ENCODE measurements at regions not wholly inside any gene's neighbourhood (a gene's known extent, or its start where the extent isn't known, plus 50 kb on each side); places are given as distances from the start of the nearest gene placed in this dataset.

DNA sequence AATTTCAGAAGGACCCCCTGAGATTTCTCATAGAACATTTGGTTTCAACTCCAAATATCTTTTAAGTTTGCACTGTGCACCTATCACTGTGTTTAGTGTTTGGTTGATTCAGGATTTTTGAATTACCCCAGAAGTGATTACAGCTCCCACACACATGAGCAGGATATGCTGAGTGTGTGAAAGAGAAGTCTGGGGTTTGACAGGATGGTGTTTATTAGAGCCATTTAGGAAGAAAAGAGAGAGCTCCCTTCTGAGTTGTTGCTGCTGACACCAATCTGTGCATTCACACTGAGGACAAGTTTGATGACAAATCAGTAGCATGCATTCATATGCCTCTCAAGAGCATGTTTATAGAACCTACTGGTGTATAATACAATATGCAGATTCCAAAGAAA lies 118.1 kb downstream of the RPL22L1 start:
- no peak for DNase-seq

DNA sequence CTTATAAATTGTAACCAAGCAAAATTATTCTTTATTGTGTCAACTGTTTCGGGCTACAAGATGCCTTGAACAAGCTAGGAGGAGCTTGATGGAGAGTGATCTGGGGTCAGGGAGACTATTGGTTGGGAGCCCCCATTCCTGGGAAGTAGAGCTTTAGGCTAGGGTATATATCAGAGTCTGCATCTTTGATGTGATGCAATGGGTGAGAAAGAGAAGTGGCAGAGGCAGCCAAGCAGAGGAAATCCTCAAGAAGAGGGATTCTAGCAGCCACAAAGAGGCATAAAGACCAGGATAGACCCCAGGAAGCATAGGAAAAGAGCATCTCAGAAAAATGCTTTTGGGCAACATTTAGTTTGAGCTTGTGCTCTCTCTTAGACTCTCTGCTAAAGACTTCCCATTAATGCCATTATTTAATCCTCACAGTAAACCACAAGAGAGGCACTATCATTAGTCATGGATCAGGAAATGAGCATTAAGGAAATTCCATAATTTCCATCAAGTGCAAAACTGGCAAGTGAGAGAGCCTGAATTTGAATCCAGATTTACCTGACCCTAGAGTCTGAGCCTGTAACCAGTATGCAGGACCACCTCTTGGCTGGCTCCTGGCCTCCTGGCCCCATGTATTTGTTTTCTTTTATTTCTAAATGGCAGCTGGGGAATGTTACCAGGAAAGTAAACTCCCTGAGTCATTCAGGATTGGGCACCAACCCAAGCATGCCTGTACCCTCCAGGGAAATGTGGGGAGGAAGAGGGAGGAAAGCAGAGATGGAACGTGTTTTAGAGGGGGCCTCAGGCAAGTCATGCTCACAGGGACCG lies 118.7 kb downstream of the RPL22L1 start:
- peak; percentile 71 for DNase-seq

DNA sequence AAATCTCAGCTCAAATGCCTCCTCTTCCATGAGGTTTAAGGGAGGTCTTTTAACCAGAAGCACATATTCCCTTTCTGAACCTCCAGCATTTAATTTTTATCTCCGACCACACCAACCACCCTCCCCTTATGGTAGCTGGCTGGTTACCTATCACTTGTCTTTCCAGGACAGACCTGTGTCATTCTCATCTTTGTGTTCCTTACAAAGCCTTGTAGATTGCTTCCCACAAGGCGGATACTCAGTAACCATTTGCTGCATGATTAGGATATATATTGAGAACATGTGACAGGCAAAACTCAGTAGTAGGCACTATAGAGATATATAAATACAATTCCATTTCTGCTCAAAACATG lies 119.5 kb downstream of the RPL22L1 start:
- no peak for DNase-seq

DNA sequence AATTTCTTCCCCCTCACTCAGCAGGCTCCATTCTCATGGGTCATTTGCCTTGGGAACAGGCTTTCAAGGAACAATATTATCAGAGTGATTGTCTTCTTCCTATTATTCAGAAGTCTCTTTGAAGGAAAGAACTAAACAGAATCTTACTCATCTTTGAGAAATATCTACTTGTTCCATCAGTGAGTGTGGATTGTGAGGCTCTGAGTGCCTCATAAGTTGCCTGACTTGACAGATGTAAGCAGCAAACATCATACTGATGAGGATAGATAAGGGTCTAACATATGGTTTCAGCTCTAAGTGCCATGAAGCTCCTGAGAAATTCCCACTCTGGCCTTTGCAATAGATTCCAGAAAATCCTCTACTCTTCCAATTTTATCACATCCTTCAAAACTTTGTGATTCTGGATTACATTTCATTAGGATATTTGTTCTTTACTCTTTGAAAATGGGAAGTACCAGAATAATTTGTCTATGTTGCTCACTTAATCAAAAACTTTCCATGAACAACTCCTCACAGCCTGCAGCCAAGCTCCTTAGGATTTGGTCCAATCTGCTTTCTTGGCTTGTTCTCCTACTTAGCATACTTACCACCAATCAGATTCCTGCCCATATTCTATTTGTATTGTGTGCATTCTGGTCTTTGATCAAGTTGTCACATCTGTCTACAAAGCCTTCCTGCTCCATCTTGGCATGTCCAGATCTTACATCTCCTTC lies 120.1 kb downstream of the RPL22L1 start:
- DNase-seq = no peak

DNA sequence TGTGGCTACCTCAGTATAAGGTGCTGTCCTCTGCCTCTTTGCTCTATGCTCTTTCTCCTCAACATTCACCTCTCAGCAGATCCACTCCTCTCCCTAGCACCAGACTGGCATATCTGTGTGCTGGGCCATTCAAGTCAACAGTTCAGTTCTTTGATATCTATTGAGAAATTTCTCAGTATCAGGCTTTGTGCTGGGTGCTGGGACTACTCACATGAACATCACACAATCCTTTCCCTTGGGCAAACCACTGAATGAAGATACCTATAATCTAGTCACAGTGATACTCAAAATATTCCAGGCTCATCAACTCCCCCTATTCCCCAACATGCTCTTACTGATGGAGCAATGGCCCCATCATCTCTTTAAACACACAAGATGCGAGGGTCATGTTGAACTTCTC lies 120.8 kb downstream of the RPL22L1 start:
- no peak for DNase-seq

DNA sequence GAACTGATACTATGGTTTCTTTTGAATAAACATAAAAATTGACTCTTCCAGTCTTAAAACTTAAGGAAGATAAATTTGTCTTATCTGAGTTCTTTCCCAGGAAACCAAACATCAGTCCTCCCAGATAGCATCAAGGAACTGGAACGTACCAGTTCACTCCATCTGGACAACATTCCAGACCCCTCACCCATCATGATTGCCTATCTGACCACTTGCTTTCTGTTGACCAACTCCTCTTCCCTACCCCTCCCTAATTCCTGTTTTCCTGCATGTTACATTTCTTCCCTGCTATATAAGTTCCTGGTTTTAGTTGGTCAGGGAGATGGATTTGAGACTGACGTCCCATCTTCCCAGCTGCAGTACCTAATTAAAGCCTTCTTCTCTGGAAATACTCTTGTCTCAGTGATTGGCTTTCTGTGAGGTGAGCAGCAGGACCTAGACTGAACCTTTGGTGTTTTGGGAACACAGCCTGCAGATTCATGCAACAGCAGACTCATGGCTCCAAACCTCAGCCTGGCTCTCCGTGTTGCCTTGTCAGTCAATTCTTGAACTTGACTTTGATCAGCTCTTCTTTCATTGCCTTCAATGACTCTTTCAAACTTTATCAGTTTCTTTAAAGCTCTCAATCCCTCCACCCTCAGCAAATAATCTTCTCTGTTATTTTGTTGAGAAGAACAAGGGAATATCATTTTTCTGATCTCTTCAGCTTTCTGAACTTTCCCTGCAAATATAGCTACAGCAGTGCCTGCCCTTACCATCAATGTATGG lies 123.6 kb downstream of the RPL22L1 start:
- DNase-seq = no peak

DNA sequence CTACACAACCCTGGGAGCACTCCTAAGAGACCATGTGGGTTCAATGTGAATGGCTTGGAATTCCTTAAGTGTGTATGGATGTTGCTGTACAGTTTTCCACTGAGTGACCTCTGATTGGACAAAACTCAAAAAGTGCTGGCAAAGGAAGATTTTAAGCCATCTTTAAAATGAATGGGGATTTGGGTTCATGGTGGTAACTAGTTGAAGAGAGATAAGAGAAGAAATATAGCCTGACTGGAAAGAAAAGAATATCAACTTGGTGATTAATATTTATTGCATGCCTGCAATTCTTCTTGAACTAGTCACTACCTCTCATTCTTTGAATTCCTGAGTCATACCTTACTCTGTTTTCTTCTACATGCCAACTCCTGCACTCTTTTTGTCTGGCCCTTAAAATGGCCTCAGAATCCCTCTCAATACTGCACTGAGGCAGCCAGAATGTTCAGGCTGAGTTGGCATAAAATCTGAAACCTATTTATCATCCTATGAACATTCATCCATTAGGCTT lies 124.7 kb downstream of the RPL22L1 start:
- no peak for DNase-seq

DNA sequence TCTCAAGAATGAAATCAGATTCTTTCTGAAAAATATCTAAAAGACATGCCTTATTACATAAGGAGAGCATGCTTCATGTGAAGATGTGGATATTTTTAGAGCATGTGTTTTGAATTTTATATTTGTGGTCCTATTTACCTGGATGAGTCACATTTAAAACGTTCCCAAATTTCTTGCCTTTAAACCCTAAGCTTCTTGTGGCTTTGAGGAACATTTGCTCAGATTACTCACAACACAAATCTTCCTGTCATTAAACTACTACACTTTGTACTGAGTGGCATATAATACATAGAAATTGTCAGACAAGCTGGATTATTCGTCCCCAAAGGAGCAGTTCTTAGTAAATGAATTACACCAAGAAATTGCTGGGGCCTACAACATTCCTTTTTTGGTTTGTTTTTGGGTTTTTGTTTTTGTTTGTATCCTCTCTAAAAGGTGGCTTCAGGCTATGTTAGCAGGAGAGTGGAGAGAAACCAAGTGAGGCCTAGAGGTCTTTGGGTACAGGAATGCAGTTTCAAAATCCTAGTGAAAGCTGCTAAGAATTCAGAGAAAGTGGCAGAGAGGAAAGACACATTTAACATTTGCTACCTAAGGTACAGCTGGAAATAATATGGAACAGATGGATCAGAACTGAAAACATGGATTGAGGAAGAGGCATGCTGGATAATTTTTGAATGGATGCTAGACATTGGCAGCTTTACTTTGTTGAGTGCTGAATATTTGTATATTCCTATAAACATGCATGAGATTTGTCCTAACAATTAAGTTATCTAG lies 128.1 kb downstream of the RPL22L1 start:
- no peak for DNase-seq

DNA sequence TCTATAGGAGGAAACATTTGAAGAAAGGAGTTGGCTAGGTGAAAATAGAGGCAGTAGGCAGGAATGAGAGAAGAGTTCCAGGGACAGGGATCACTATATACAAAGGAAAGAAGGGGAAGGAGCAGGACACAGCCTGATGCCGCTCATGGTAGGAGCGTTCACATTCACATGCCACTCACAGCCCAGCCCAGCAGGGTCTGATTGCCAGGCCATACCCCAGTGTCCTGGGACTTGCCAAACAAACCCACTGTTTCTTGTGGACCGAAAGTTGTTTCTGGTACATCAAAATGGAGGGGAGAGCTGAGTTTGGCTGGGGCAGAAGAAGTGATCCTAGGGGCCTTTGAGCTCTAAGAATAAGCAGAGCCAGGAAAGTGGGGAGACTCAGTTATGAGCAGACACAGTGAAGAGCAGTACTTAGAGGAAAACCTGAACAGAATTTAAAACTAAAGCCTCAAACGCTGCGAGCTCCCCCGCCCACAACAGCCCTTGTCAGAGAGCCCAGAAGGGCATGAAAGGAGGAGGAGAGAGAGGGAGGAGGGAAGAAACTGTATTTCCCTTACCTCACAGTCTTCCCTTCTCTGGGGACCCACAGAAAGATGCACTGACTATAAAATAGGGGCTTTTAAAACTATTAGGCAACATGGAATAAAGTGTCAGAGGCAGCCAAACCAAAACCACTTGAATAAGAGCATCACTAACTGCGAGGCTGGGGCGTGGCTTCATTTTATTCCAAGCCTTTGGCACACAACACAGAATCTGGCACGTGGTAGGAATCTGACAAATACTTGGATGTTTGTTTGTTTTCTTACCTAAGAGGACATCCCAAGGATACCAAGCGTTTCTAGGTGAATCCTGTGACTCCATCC lies 129.0 kb downstream of the RPL22L1 start:
- DNase-seq = peak; percentile 83

DNA sequence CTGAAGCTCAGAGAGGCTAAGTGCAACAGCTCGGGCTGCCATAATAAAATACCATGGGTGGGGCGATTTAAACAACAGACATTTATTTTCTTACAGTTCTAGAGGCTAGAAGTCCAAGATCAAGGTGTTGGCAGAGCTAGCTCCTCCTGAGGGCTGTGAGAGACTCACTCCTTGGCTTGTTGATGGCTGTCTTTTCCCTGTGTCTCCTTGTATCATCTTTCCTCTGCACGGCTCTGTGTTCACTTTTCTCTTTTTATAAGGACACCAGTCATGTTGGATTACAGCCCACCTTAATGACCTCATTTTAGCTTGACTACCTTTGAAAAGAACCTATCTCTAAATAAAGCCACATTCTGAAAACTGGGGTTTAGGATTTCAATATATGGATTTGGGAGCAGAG lies 129.7 kb downstream of the RPL22L1 start:
- no peak for DNase-seq

DNA sequence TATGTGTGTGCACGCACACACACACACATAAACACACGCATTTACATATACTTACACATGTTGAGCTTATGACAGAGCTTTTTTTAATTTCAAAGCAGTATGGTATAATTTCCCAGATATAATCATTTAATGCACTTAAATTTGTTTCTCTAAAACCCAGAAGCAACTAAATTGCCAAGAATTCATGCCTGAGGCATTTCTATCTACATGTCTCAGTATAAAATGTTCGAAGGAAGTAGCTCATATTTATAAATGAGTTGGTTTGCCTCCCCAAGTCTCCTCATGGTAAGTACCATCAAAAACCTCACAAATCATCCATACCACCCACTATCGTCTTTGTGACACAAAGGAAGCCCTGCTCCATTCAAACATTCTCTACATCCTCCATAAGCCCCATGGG lies 130.6 kb downstream of the RPL22L1 start:
- no peak for DNase-seq

DNA sequence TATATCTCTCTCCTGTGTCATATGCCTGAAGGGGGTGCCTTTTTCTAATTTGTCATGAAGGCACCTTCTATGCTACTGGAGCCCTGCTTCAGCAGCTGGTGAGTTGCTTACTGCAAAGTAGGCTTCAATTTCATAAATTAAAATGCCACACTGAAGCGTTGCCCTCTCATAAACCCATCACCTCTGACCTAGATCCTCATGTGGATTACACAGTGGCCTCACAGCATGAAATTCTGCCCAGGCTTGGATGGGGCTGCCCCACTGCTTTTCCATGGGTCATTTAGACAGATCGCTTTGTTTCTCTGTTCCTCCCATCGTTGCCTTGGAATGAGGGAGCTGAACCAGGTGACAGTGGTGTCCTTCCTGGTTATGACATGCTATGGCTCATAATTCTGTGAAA lies 131.2 kb downstream of the RPL22L1 start:
- DNase-seq = no peak

DNA sequence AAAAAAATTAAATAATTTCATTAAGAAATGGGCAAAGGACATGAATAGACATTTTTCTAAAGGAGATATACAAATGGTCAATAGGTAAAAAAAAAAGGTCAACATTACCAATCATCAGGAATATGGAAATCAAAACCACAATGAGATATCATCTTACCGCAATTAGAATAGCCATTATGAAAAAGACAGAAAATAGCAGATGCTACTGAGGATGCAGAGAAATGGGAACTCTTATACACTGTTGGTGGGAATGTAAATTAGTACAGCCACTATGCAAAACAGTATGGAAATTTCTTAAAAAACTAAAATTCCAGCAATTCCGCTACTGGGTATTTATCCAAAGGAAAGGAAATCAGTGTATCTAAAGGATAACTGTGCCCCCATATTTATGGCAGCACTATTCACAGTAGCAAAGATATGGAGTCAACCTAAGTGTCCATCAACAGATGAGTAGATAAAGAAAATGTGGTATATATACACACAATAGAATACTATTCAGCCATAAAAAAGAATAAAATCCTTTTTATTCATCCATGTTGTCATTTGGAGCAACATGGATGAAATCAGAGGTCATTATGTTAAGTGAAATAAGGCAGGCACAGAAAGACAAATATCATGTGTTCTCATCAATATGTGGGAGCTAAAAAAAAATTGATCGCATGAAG lies 132.4 kb downstream of the RPL22L1 start:
- no peak for DNase-seq

DNA sequence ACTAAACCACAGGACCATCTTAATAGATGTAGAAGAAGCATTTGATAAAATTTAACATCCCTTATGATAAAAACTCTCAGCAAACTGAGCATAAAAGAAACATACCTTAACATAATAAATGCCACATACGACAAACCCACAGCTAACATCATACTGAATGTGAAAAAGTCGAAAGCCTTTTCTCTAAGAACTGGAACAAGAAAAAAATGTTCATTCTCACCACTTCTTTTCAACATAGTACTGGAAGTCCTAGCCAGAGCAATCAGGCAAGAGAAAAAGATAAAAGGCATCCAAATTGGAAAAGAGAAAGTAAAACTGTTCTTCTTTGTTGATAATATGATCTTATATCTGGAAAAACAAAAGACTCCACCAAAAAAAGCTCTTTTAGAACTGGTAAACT lies 134.2 kb downstream of the RPL22L1 start:
- no peak for DNase-seq

DNA sequence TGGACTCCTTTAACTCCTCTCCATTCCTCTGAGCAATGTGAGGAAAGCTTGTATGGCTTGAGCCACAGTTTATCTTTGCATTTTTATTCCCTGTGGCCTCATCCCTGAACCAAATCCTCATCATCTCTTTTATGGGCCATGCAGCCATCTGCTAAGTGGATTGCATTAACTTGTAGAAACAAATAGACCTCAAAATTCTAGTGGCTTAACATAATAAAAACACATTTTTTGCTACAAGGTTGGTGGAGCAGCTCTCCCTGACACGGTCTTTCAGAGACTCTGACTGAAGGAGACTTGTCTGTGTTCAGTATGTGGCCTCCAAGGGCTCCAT lies 135.3 kb downstream of the RPL22L1 start:
- peak; percentile 49 for DNase-seq

DNA sequence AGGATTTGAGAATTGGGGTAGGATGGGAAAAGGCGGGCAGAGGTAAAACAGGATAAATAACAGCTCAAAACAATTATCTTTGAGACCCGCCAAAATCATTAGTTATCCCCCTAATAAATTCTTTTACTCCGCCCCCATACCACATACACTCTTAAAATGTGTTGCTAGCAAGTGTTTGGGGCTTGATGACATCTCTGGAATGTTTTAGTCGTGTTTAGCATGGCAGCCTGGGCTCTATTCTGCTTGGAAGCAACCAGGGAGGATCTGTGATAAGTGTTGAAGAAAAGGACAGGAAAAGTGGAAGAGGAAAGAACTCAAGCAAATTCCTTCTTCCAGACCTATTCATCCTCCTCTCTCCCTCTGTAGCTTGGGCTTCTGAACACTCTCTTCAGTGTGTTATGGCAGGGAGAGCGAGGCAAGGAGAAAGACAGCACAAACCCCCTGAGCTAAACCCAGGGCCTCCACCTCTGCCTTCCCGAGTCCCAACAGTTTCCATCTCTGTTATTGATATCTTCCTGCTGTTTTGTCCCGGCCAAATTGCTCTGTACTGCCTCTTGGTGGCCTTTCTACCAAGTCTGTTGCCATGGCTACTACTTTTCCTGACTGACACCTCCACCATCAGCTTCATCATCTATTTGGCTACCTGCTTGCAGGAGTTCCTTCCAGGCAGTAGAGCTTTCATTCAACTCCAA lies 135.8 kb downstream of the RPL22L1 start:
- no peak for DNase-seq

DNA sequence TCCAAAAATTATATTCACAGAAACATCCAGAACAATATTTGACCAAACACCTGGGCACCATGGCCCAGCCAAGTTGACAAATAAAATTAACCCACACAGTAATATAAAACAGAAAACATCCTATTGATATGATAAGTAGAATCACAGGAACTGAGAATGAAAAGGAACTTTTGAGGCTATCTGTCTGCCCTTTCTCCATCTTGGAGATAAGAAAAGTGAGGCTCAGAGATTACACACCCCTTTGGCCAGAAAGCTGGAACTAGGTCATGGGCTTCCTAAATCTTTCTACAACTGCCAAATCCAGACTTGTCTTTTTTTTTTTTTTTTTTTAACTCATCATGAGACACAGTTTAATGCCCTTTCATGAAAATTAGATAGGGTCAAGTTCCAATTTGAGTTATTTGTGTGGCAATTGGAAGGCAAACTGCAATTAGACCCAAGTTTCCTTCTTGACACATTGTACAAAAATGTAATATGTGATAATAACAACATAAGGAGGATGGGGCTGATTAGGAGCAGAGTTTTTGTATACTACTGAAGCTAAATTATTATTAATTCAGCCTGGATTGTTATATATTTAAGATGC lies 137.2 kb downstream of the RPL22L1 start:
- no peak for DNase-seq

DNA sequence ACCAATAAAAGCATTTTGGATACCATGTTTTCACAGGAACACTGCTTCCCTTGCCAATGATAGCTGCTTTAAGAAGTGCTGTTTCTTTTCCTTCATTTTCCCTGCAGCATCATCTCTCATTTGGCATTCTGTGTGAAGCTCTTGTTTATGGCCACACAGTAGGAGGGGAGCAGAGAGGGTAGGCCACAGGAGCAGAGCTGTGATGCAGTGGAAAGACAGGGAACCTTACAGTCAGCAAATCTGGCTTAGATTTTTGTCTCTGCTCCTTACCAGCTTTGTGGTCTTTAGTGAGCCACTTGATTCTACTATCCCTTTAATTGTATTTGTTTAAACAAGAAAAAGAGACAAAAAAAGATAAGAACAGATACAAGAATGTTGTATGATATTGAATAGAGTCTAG lies 138.7 kb downstream of the RPL22L1 start:
- DNase-seq = no peak

DNA sequence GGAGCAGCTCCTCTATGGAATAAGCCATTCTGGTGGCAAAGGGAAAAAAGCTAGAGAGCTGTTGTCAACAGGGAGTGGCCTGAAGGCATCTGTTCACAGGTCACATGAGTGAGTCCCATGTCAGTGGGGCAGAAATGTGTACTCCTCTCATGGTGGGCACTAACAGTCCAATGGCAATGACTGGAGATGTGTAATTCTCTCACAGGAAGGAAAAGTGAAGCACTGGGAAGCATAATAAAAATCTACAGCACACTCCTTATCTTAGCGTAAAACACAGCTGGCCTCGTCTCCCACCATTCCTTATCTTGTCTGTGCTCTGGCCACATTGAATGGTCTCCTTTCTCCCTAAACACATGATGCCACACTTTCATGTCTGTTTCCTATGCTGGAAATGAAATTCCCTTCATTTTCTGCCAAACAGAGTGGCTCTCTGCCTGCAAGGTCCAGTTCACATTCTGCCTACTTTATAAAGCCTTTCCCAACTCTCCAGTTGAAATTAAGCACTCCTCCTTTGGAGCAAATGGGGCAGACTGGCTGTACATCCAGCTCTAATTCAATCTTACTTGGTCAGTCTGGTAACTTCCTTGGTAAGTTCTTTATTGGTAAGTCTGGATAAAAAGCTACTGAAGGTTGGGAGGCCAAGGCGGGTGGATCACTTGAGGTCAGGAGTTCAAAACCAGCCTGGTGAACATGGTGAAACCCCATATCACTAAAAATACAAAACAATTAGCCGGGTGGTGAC lies 139.8 kb downstream of the RPL22L1 start:
- DNase-seq = no peak

DNA sequence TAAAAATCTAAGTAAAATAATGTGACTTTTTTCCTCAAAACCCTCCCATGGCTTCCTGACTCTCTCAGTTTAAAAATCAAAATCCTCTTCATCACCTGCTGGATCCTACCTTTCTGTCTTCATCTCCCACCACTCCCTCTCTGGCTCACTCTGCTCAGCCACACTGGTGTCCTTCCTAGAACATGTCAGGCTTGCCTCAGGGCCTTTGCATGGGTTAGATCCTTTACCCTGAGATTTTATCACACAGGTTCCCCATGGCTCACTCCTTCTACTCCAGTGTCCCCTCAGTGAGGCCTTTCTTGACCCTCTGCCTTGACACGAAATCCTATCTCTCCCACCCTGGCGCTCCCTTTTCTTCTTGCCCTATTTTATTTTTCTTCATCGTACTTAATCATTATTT lies 141.8 kb downstream of the RPL22L1 start:
- DNase-seq = no peak
